ENCODE measurements at regions not wholly inside any gene's neighbourhood (a gene's known extent, or its start where the extent isn't known, plus 50 kb on each side); places are given as distances from the start of the nearest gene placed in this dataset.

DNA sequence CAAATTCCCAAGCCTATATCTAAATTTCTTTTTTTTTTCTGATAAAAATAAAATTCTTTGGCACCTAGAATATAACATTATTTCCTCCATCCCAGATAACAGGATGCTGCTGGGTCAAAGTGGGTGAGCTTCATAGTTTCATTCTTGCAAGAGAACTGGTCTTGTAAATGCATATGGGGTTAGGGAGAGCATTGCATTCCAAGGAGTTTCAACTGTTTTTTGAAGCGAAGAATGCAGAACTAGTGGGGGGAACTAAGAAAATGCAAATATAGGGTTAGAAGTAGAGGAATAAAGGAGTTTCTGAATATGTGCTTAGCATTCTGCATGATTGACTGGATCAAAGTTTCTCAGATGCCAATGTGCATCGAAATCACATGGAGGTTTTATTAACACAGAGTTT is 347.2 kb upstream of the XYLT1 start:
- TF ChIP-seq CTCF (IDR thresholded peaks at IDR 0.05; ENCODE audit: partially characterized antibody, unreplicated experiment), result no peak
- peaks cover 3% of the 10 kb centered on the region for H3K9me3 Mint-ChIP-seq (ENCODE audit: unreplicated experiment)
- no peak overlapping the region for H3K4me3 Mint-ChIP-seq (ENCODE audit: unreplicated experiment)
- H3K4me1 Mint-ChIP-seq (ENCODE audit: low read depth, unreplicated experiment), result no peaks in the 10 kb centered on the region
- no peak for DNase-seq
- H3K27ac Mint-ChIP-seq (ENCODE audit: unreplicated experiment), result no peak overlapping the region
- no peaks in the 10 kb centered on the region for H3K27me3 Mint-ChIP-seq (ENCODE audit: unreplicated experiment)
- peaks cover 17% of the 10 kb centered on the region for H3K36me3 Mint-ChIP-seq (ENCODE audit: unreplicated experiment)

GRCh38 chr16:17817260-17817659 is 346.5 kb upstream of the XYLT1 start:
- no peak overlapping the region for H3K4me3 Mint-ChIP-seq (ENCODE audit: unreplicated experiment)
- peaks cover 3% of the 10 kb centered on the region for H3K9me3 Mint-ChIP-seq (ENCODE audit: unreplicated experiment)
- H3K27ac Mint-ChIP-seq (ENCODE audit: unreplicated experiment), result no peak overlapping the region
- no peaks in the 10 kb centered on the region for H3K27me3 Mint-ChIP-seq (ENCODE audit: unreplicated experiment)
- H3K4me1 Mint-ChIP-seq (ENCODE audit: low read depth, unreplicated experiment), result no peaks in the 10 kb centered on the region
- no peak for TF ChIP-seq CTCF (IDR thresholded peaks at IDR 0.05; ENCODE audit: partially characterized antibody, unreplicated experiment)
- peaks cover 17% of the 10 kb centered on the region for H3K36me3 Mint-ChIP-seq (ENCODE audit: unreplicated experiment)
- DNase-seq, result no peak

DNA sequence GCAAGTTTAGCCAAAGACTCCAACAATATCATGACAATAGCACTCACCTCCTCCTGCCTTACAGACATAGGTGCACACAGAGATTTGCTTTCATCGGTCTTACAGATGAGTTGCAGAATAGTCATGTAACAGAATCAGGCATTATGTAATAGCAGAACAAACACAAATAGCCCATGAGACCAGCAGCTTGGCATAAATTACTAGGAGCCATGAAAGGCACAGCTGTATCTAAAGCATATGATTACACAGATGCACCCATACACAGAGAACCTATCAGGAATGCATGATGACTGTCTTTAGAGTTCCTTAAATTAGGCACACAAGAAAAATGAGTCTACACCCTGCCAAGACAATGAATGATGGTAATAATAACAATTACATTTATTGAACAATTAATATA is 342.0 kb upstream of the XYLT1 start:
- no peaks in the 10 kb centered on the region for H3K9me3 Mint-ChIP-seq (ENCODE audit: unreplicated experiment)
- H3K27me3 Mint-ChIP-seq (ENCODE audit: unreplicated experiment), result no peaks in the 10 kb centered on the region
- H3K4me1 Mint-ChIP-seq (ENCODE audit: low read depth, unreplicated experiment), result no peaks in the 10 kb centered on the region
- peaks cover 24% of the 10 kb centered on the region for H3K36me3 Mint-ChIP-seq (ENCODE audit: unreplicated experiment)
- no peak overlapping the region for H3K27ac Mint-ChIP-seq (ENCODE audit: unreplicated experiment)
- TF ChIP-seq CTCF (IDR thresholded peaks at IDR 0.05; ENCODE audit: partially characterized antibody, unreplicated experiment), result no peak
- no peak for DNase-seq
- no peak overlapping the region for H3K4me3 Mint-ChIP-seq (ENCODE audit: unreplicated experiment)

- no peak overlapping the region for H3K4me3 Mint-ChIP-seq (ENCODE audit: unreplicated experiment)
- H3K27ac Mint-ChIP-seq (ENCODE audit: unreplicated experiment), result no peak overlapping the region
- no peaks in the 10 kb centered on the region for H3K9me3 Mint-ChIP-seq (ENCODE audit: unreplicated experiment)
- H3K36me3 Mint-ChIP-seq (ENCODE audit: unreplicated experiment), result no peaks in the 10 kb centered on the region
- TF ChIP-seq CTCF (IDR thresholded peaks at IDR 0.05; ENCODE audit: partially characterized antibody, unreplicated experiment), result no peak
- no peaks in the 10 kb centered on the region for H3K27me3 Mint-ChIP-seq (ENCODE audit: unreplicated experiment)
- peaks cover 8% of the 10 kb centered on the region for H3K4me1 Mint-ChIP-seq (ENCODE audit: low read depth, unreplicated experiment)
- no peak for DNase-seq
These were observed 334.1 kb upstream of the XYLT1 start for GRCh38 chr16:17804857-17805256.

- Mint-ChIP-seq H3K36me3 (ENCODE audit: unreplicated experiment) (no peaks in the 10 kb centered on the region), H3K4me1 (ENCODE audit: low read depth, unreplicated experiment) (peaks cover 8% of the 10 kb centered on the region), H3K4me3 (ENCODE audit: unreplicated experiment) (no peak overlapping the region), H3K27ac (ENCODE audit: unreplicated experiment) (no peak overlapping the region), H3K27me3 (ENCODE audit: unreplicated experiment) (no peaks in the 10 kb centered on the region), H3K9me3 (ENCODE audit: unreplicated experiment) (peaks cover 2% of the 10 kb centered on the region)
- no peak for TF ChIP-seq CTCF (IDR thresholded peaks at IDR 0.05; ENCODE audit: partially characterized antibody, unreplicated experiment)
- no peak for DNase-seq
These were observed 333.1 kb upstream of the XYLT1 start for GRCh38 chr16:17803625-17804410.

Measured in glutamatergic neuron (in vitro differentiated cells).